ENCODE measurements at regions not wholly inside any gene's neighbourhood (a gene's known extent, or its start where the extent isn't known, plus 50 kb on each side); places are given as distances from the start of the nearest gene placed in this dataset.

DNA sequence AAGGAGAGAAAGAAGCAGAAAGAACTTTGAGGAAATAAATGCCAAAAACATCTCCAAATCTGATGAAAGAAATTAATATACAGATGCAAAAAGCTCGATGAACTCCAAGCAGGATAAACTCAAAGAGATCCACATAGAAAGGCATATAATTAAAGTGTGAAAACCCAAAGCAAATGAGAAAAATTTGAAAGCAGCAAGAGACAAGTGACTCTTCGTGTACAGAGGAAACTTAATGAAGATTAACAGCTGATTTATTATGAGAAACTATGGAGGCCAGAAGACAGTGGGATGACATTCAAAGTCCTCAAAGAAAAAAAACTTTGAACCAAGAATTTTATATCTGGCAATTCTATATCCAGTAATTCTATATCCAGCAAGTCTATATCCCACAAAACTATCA, 163.0 kb upstream of the TMCC3 start:
- DNase-seq: no peak

DNA sequence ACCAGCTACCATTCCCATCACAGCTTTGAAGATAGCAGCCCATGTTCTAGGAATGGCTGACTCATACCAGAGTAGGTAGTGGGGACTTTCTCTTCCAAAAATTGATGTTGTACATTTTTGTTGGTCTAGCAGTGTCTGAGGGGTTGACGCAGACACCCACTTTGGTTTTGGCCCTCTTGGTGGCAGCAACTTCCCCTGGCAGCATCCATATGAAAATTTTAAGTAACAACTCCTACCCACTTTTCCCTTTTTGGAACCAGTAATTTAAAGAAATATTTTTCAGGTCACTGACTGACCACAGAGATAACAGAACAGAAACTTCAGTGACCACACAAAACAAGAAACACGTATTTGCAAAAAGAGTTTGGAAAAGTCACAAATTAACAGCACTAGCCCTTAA, 162.0 kb upstream of the TMCC3 start:
- no peak for DNase-seq

DNA sequence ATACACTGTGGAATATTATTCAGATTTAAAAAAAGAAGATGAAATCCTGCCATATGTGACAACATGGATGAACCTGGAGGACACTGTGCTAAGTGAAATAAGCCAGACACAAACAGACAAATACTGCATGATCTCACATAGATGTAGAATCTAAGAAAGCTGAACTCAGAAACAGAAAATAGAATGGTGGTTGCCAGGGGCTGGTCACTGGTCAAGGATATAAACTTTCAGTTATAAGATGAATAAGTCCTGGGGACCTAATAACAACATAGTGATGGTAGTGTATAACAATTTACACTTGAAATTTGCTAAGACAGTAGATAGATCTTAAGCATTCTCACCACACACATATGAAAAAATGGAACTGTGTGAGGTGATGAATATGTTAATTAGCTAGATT, 161.3 kb upstream of the TMCC3 start:
- DNase-seq: no peak

DNA sequence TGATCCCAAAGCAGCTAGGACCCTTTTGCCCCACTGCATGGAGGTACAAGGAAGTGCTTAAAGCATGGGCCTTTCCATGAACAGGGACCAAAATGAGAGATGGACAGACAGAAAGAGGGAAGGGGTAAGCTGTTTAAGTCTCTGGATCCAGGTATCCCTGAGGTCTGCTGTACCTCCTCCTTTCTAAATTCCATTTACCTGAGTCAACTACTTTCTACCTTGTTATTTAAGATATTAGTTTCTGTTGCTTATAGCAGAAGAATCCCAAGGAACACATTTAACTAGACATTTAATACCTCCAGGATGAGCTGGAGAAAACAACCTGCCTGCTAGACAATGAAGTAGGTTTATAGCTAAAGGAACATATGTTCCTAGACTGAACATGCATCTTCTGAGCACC, 157.6 kb upstream of the TMCC3 start:
- no peak for DNase-seq

DNA sequence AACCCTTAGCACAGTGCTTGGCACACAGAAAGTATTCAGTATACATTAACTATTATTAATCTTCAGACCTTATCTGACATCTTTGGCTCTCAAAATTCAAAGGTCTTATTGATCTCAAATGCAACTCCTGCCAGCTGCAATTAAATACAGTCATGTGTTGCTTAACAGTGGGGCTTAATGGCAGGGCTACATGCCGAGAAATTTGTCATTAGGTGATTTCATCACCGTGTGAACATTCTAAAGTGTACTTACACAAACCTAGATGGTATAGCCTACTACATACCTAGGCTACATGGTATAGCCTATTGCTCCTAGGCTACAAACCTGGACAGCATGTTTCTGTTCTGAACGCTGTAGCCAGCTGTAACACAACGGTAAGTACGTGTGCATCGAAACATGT, 156.3 kb upstream of the TMCC3 start:
- no peak for DNase-seq

DNA sequence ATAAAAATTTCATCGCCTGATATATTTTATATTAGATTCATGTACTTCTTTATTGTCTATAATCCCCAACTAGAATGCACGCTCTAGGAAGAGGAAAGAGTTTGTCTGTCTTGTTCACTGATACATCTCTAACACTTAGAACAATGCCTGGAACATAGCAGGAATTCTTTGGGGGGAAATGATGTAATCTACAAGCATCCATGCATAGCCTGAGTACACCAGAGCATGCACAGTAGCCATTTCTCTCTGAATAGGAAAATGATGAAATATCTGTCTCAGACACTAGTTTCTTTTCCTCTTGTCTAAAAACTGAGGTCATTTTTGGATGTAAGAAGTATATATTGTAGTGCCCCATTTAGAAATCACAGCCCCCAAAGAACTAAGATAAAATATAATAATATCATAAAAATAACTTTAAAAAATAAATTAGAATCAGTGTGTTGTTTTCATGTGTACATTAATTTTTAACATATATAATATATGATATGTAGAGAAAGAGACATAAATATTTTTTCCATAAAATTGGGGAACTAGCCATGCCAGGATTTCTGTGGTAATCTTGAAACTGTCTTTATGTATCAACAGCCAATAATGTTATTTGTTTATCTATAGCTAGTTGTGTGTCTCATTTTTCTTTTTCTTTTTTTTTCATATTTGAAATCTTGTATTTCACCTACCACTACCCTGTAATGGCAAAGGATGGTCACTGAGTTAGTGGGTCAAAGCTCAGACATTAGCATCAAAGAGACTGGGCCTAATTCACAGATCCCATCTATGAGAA, 155.6 kb upstream of the TMCC3 start:
- DNase-seq: no peak

DNA sequence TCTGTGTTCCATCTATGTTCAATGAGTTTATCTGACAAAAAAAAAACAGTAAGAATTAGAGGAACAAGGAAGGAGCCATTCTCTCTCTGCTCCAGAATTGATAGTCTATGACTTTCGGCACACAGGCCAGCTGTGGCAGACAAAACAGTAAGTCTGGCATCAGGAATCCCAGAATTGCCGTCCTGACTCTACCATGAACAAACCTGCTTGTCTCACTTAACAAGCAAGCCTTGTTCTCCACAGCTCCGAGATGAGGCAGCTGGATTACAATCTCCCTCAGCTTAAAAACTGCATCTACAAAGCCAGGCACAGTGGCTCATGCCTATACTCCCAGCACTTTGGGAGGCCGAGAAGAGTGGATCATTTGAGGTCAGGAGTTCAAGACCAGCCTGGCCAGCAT, 153.6 kb upstream of the TMCC3 start:
- no peak for DNase-seq

DNA sequence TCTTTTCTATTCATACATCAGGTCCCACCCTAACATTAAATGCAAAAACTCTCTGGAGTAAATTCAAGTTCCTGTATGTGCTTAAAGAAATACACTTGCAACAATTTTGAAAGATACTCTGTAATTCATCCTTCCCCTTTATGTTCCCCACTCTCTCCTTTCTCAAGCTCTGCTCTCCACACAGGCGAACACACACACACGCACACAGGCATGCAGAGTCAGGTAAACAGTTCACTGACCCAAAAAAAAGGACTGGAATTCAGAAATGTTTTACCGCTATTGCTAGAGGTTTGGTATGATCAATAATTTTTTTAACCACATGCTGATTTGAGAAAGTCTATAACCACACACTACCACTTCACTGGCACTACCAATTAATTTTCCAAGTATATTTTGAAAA, 152.4 kb upstream of the TMCC3 start:
- no peak for DNase-seq

DNA sequence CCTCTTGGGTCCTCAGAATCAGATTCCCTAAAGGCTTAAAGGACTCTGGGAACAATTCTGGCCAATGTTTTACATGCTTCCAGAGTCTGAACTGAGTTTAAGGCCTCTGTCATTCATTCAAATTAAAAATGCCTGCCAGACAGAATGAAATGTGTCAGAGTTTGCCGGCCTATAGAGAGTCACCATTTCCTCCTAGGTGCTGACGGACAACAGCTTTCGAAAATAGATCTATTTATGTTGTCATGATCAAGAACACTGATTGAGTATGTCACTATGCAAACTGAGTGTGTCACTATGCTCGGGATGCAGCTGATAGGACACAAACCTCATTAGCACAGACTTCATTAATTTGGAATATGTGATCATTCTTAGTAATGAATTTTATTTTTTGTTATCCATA, 151.4 kb upstream of the TMCC3 start:
- no peak for DNase-seq

DNA sequence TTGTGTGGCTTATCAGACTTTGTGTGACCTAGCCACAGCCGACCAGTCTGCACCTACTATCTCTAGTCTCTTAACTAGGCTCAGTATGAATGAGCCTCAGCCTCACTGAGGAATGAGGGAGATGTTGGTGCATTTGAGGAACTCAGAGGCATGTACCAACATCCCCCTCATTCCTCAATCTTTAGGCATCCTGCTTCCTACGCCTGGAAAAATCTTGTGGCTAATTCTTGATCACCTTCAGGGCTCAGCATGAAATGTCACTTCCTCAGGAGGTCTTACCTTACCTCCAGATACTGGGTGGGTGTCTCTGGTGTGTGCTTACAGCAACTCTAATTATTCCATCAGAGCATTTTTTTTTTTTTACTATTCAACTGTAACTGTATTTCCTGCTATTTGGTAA, 148.8 kb upstream of the TMCC3 start:
- DNase-seq: no peak

DNA sequence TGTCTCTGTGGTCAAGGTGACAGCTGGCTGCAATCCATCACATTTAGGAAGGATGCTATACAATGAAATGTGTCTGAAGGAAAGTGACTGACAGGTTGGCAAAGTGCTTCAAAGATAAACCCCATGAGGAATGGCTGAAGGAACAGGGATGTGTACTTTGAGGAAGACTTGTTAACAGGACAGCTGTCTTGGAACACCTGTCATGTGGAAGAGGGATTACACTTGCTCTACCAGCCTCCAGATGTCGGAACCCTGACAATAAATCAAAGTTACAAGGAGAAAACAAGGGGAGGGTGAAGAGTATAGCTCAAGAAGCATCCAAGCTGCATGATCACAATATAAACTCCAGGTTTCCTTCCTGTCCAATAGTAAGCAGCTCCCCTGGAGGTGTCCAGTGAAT, 147.8 kb upstream of the TMCC3 start:
- DNase-seq: no peak

DNA sequence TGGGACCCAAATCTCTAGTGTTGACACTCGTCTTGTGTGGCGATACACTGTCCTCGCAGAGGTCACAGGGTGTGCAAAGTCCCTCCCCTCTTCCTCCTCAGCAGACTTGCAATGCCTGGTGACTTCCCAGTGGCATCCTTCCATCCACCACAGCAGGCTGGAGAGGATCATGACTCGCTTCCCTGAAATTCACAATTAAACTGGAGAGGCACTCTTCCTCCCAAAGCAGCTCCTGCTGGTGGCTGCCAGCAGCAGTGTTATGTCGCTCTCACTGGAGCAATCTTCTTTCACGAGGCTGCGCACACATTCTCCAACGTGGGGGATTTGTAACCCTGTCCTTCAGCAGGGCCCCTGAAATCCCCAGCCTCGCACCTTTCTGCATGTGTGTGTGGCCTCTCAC, 145.2 kb upstream of the TMCC3 start:
- DNase-seq: no peak

DNA sequence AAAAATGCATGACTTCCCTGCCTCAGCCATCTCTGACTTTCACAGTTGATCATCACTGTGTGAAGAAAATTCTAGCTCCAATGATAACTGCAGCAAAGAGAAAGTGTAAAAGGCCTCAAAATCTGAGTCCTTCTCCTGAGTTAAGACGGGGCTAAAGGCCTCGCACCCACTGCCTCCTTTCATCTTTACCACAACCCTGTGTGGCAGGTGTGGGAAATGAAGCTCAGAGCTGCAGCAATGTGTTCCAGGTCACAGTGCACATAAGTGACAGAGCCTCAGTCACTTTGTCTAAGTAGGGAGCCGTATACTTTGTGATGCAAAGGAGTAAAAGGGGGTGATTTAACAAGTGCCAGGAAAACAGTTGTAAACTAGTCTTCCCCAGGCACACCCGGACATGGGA, 144.7 kb upstream of the TMCC3 start:
- no peak for DNase-seq

DNA sequence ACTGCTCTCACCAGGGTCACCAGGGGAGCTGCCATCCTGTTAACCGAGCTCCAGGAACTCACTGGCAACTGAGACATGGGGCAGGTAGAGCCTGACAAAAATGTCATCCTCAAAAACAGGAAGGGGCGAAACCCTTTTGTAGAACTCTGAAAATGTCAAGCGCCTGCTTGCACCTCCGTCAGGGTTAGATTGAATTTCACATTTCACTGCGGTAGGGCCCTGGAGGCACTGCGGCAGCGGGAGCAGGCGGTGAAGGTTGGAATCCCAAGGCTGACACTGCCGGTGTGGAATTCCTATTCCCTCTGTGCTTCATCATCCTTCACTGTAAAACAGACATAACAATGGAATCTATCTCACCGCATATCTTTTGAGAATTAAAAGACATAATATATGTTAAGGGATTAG, 142.8 kb upstream of the TMCC3 start:
- no peak for DNase-seq

DNA sequence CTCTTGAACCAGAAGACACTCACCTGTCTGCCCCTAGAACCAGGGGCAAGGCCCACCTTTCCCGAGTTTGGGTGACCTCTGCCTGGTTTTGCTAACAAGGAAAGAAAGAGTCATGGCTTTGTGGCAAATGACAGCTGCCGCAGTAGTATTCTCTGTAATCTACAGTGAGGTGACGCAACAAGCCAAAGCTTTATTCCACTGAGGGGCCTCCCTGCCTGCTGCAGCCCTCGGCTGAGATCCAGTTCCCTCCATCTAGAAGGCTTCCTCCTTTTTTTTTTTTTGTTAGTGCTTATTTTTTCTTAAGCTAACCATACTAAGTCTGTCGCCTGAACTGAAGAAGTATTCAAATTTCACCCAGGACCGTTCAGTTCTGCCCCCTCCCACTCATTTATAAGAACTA, 142.3 kb upstream of the TMCC3 start:
- DNase-seq: no peak

DNA sequence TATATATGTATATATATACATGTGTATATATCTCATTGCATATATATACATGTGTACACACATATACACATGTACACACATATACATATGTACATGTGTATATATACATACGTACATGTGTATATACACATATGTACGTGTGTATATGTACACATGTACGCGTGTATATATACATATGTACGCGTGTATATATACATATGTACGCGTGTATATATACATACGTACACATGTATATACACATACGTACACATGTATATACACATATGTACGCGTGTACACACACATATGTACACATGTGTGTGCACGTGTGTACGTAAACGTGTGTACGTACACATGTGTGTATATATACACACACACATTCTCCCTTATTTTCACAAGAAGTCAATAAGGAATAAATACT, 141.6 kb upstream of the TMCC3 start:
- no peak for DNase-seq

DNA sequence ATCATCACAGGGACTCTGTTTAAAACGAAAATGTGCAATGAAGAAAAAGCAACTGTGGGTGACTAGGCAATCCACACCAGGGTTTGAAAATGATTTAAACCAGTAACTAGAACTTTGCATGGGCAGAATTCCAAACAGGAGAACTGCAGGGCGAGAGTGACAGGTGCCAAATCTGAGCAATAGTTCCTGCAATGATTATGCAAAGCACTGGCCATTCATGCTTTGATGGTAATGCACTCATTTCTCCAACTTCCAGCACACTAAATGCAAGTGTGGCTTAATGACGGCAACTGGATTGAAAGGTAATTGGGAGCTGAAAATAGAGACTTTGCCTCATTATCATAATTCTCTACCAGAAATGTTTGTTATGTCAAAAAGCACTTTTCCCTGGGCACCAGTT, 140.5 kb upstream of the TMCC3 start:
- no peak for DNase-seq

DNA sequence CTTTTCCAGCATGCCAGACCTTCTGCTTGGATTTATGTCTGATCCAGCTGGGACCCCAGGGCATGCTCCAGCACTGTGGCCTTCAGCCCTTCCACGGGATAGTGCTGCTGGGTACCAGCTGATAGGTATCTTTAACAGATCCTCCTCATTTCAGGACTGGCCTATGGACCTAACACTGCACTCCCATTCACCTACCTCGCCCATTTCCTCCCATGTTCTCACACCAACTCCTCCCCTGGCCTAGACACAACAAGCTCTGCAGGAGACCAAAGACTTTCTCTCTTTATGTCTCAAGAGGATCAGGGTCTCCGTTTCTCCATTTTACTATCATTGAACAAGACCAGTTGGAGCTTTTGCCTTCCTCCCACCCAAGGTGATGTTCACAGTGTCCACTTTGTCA, 140.0 kb upstream of the TMCC3 start:
- no peak for DNase-seq

DNA sequence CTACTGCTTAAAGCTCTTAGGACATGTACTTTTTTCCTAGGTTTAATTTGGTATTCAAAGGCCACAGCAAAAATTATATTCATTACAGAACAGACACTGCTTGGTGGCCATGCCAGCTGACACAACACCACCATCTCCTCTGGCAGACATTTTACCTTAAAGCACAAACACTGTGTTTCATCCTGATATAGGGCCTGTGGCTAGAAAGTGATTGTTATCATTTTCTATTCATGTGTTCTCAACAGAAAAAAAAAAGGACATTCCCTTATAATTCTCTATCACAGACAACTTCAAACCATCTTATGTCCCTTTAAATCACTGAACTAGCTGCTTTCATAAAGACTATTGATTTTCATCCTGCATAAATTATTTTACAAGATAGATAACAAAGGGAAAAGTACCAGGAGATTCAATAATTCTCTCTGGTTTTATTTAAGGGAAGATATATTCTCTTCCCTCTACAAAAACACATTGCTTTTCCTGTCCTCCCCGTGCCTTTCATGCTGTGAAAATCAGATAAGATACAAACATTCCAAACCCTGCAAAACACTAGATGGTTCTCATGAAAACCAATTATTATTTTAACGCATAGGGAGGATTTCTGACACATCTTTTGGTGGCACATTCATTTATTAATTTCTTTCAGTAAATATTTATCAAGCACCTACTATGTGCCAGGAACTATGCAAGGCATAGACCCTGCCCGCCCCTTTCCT, 139.3 kb upstream of the TMCC3 start:
- DNase-seq: no peak

DNA sequence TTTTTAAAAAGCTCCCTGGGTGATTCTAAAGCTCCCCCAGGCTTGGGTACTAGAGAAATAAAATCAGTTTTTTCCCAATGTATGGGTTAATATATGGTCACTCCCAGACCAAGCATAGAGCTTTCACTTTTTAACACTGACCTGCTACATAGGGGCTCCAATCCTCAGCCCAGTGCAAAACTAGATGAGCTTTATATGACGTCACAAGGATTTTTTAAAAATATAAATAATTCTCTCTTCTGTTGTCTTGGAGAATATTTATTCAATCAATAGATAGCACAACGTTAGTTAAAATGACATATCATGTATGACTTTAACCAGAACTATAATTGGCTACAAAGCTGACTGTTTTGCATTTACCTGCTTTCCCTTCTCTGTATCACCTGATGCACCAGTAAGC, 137.9 kb upstream of the TMCC3 start:
- no peak for DNase-seq

DNA sequence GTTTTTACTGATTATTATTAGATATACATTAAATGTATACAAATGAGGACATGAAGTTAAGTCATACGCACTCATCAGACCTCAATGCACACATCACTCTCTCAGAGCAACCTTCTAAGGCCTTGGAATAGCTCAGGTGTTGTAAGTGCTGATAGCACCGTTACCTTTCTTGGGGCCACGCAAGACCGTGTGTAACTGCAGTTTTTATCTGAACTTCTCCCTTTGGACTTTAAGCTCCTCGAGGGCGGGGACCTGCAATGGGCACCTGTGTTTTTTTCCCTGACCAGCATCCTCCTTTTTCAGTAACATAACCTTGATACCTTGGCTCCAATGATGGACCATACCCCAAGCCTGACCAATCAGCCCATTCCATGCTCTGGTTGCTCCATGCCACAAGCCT, 136.5 kb upstream of the TMCC3 start:
- DNase-seq: no peak

DNA sequence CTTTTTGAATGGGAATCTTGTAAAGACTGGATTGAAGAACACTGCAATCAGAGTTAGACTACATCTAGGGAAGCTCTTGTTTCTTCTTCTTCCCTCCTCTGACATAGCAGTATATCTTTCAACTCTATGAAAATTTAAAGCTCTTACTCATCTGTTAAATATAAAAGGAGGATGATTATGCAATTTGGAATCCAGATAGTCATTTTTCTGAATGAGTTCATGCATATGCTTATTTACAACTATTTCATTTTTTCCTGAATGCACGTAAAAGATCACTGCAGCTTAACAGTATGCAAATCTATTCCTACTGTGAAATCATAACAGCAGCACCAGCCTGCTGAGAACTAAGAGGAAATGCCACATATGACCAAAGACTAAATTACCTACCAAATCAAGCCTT, 133.5 kb upstream of the TMCC3 start:
- no peak for DNase-seq

DNA sequence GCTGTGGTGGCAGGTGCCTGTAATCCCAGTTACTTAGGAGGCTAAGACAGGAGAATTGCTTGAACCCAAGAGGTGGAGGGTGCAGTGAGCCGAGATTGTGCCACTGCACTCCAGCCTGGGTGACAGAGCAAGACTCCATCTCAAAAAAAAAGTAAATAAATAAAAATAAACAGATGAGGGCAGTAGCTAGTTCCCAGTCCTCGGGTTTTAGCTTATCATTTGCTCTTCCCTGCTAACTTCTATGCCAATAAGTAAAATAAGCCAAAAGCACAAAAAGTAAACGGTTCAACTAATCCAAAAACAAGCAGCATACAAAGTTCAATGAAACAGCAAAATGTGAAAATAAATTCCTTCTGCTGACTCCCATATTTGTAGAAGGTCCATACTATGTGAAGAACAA, 133.0 kb upstream of the TMCC3 start:
- DNase-seq: no peak

DNA sequence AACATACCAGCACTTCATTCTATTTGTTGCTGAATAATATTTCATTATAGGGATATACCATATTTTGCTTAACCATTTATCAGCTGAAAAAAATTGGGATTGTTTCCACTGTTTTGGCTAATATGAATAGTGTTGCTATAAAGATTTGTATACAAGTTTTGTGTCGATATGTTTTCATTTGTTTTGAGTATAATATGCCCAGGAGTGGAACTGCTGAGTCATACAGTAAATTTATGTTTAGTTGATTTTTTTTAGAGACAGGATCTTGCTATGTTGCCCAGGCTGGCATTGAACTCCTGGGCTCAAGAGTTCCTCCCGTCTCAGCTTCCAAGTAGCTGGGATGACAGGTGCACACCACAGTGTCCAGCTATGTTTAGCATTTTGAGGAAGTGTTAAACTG, 131.5 kb upstream of the TMCC3 start:
- DNase-seq: no peak

DNA sequence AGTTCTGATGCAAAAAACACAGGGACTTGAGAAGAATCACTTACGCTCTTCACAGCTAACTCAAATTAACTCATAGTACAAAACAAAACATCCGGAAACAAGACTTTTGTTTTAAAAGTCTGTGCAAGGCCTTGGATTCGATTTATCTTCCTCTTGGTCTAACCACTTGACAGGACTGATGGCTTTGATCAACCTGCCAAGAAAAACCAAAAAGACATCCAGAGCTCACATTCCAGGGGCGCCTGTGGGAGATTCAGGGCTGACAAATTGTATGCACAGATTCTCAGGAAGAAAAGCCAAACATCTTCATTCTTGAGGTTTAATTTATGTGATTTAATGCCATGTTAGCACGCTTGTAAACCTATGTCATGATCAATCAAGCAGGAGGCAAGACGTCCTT, 129.1 kb upstream of the TMCC3 start:
- no peak for DNase-seq
